Activated T-cell treated with anti-CD3 and anti-CD28 coated beads, Interleukin-2, amount 50 U/mL, for 24 hours (primary cell): ENCODE measurements at regions not wholly inside any gene's neighbourhood (a gene's known extent, or its start where the extent isn't known, plus 50 kb on each side); places are given as distances from the start of the nearest gene placed in this dataset.
"Not testable (repeated sequence)": the region's sequence is repeated elsewhere in the genome, so short reads cannot be mapped to it uniquely, and the experiment has no call there.

ENCODE experiments used
- DNase-seq: peaks from one replicate; pipeline ENCODE4 v3.0.0-alpha.2; 2020
- H3K27ac Mint-ChIP-seq: 2 replicates; pipeline ENCODE4 v1.8.0; 2020; ENCODE audit warnings: mild to moderate bottlenecking, mixed read lengths
- H3K27me3 Mint-ChIP-seq: 2 replicates; pipeline ENCODE4 v1.8.0; 2020; ENCODE audit warnings: mixed read lengths
- H3K36me3 Mint-ChIP-seq: 2 replicates; pipeline ENCODE4 v1.8.0; 2020; ENCODE audit warnings: low read depth, mixed read lengths
- H3K4me1 Mint-ChIP-seq: 2 replicates; pipeline ENCODE4 v1.8.0; 2020; ENCODE audit warnings: low read depth, mixed read lengths
- H3K4me3 Mint-ChIP-seq: 2 replicates; pipeline ENCODE4 v1.8.0; 2020; ENCODE audit warnings: mild to moderate bottlenecking, moderate library complexity, mixed read lengths
- H3K9me3 Mint-ChIP-seq: 2 replicates; pipeline ENCODE4 v1.8.0; 2020; ENCODE audit warnings: mixed read lengths

DNA sequence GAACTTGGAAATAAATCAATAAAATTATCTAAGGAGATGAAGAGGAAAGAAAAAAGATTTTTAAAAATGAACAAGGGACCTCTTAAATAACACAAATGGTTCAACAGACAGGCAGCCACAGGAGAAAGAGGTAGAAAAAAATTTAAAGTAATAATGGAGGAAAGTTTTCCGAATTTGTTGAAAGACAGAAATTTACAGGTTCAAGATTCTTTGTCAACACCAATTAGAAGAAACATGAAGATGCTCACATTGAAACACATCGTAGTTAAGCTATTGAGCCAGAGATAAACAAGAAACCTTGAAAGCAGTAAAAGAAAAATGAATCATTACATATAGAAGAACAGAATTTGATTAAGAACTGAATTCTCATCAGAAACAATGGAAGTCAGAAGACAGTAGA, 68.7 kb upstream of the OSMR start:
- Mint-ChIP-seq H3K4me3 (no peak overlapping the region), H3K27ac (no peak overlapping the region), H3K9me3 (no peaks in the 10 kb centered on the region), H3K27me3 (peaks cover 27% of the 10 kb centered on the region), H3K36me3 (no peaks in the 10 kb centered on the region), H3K4me1 (no peaks in the 10 kb centered on the region)
- no peak for DNase-seq

GRCh38 chr5:38780316-38780715, 65.5 kb upstream of the OSMR start:
- H3K36me3 Mint-ChIP-seq: no peaks in the 10 kb centered on the region
- peaks cover 30% of the 10 kb centered on the region for H3K27me3 Mint-ChIP-seq
- no peak overlapping the region for H3K27ac Mint-ChIP-seq
- H3K9me3 Mint-ChIP-seq: no peaks in the 10 kb centered on the region
- no peaks in the 10 kb centered on the region for H3K4me1 Mint-ChIP-seq
- DNase-seq: no peak
- no peak overlapping the region for H3K4me3 Mint-ChIP-seq

DNA sequence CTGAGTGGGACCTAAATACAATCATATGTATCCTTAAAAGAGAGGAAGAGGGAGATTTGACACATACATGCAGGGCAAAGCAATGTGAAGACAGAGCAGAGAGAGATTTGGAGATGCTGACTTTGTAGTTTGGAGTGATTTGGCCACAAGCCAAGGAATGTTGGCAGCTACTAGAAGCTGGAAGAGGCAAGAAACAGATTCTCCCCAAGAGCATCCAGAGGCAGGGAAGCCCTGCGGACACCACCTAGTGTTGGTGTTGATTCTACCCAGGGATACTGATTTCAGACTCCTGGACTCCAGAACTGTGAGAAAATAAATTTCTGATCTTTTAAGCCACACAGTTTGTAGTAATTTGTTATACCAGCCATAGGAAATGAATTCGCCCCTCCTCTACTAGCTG, 64.9 kb upstream of the OSMR start:
- Mint-ChIP-seq H3K4me3 (no peak overlapping the region), H3K9me3 (no peaks in the 10 kb centered on the region), H3K27me3 (peaks cover 24% of the 10 kb centered on the region), H3K36me3 (no peaks in the 10 kb centered on the region), H3K4me1 (no peaks in the 10 kb centered on the region), H3K27ac (no peak overlapping the region)
- no peak for DNase-seq

- DNase-seq: no peak
- no peaks in the 10 kb centered on the region for H3K4me1 Mint-ChIP-seq
- no peak overlapping the region for H3K27ac Mint-ChIP-seq
- no peaks in the 10 kb centered on the region for H3K36me3 Mint-ChIP-seq
- H3K27me3 Mint-ChIP-seq: peaks cover 23% of the 10 kb centered on the region
- no peaks in the 10 kb centered on the region for H3K9me3 Mint-ChIP-seq
- H3K4me3 Mint-ChIP-seq: no peak overlapping the region
These were observed 63.5 kb upstream of the OSMR start for GRCh38 chr5:38782180-38782835.

- no peak overlapping the region for H3K4me3 Mint-ChIP-seq
- DNase-seq: no peak
These were observed 62.7 kb upstream of the OSMR start for GRCh38 chr5:38783011-38783561.

GRCh38 chr5:38789134-38789533, 56.7 kb upstream of the OSMR start:
- no peak overlapping the region for H3K27ac Mint-ChIP-seq
- DNase-seq: no peak
- H3K27me3 Mint-ChIP-seq: peaks cover 37% of the 10 kb centered on the region
- no peaks in the 10 kb centered on the region for H3K9me3 Mint-ChIP-seq
- H3K4me1 Mint-ChIP-seq: no peaks in the 10 kb centered on the region
- no peaks in the 10 kb centered on the region for H3K36me3 Mint-ChIP-seq
- H3K4me3 Mint-ChIP-seq: no peak overlapping the region

More at GRCh38 chr5:38783011-38783561, 62.7 kb upstream of the OSMR start:
- no peaks in the 10 kb centered on the region for H3K9me3 Mint-ChIP-seq
- H3K4me1 Mint-ChIP-seq: no peaks in the 10 kb centered on the region
- H3K27ac Mint-ChIP-seq: no peak overlapping the region
- H3K36me3 Mint-ChIP-seq: no peaks in the 10 kb centered on the region
- H3K27me3 Mint-ChIP-seq: peaks cover 24% of the 10 kb centered on the region

GRCh38 chr5:38789777-38790176, 56.0 kb upstream of the OSMR start:
- Mint-ChIP-seq H3K4me3 (no peak overlapping the region), H3K27me3 (peaks cover 40% of the 10 kb centered on the region), H3K27ac (no peak overlapping the region), H3K4me1 (no peaks in the 10 kb centered on the region), H3K9me3 (no peaks in the 10 kb centered on the region), H3K36me3 (no peaks in the 10 kb centered on the region)
- no peak for DNase-seq

- Mint-ChIP-seq H3K4me1 (no peaks in the 10 kb centered on the region), H3K27ac (no peak overlapping the region), H3K27me3 (peaks cover 45% of the 10 kb centered on the region), H3K9me3 (no peaks in the 10 kb centered on the region), H3K4me3 (no peak overlapping the region), H3K36me3 (no peaks in the 10 kb centered on the region)
- no peak for DNase-seq
These were observed 55.5 kb upstream of the OSMR start for GRCh38 chr5:38790268-38790667.

DNA sequence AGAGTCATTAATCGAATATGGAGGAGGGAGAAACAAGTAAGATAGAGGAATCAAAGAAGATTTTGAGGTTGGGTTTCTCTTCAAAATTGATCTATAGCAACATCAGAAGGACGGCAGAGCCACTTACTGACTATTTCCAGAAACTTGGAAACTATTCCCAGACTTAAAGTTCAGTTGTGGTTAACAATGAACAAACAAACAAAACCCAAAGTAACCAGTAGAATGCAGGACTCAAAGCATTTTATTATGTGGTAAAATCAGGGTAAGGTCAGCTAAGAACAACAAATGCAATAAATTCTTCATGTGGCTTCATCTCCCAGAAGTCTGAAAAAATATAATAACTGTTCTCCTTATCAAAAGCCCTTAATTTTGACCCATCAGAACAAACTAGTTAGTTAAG, 54.9 kb upstream of the OSMR start:
- Mint-ChIP-seq H3K4me1 (no peaks in the 10 kb centered on the region), H3K36me3 (no peaks in the 10 kb centered on the region), H3K4me3 (no peak overlapping the region), H3K9me3 (no peaks in the 10 kb centered on the region), H3K27ac (no peak overlapping the region), H3K27me3 (peaks cover 50% of the 10 kb centered on the region)
- DNase-seq: no peak

DNA sequence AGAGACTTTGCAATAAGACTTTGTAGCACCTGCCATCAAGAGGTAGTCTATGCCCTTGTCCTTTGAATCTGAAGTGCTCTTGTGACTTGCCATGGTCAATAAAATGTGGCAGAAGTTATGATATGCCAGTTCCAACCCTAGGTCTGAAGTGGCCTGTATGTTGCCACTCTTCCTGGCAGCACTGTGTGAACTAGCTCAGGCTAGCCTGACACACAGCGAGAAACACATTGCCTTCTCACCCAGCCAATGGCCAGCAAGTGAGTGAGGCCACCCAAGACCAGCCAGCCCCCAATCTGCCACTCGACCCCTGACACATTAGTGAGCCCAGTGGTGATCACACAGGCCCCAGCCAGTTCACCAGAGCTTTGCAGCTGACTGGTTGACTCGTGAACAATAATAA, 52.7 kb upstream of the OSMR start:
- Mint-ChIP-seq H3K27me3 (peaks cover 46% of the 10 kb centered on the region), H3K4me3 (no peak overlapping the region), H3K4me1 (peaks cover 5% of the 10 kb centered on the region), H3K9me3 (no peaks in the 10 kb centered on the region), H3K36me3 (no peaks in the 10 kb centered on the region), H3K27ac (no peak overlapping the region)
- DNase-seq: no peak

DNA sequence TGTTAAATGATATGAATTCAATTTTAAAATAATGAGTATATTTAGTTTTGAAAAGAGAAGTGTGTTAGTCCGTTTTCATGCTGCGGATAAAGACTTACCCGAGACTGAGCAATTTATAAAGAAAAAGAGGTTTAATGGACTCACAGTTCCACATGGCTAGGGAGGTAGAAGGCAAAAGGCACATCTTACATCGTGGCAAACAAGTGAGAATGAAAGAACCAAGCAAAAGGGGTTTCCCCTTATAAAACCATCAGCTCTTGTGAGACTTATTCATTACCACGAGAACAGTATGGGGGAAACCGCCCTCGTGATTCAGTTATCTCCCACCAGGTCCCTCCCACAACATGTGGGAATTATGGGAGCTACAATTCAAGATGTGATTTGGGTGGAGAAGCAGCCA, 51.8 kb upstream of the OSMR start:
- not testable (repeated sequence) for H3K4me3 Mint-ChIP-seq, H3K27ac Mint-ChIP-seq, H3K4me1 Mint-ChIP-seq, DNase-seq, H3K36me3 Mint-ChIP-seq, H3K9me3 Mint-ChIP-seq
- peaks cover 52% of the 10 kb centered on the region for H3K27me3 Mint-ChIP-seq

GRCh38 chr5:38794986-38795385, 50.8 kb upstream of the OSMR start:
- Mint-ChIP-seq H3K4me1 (peaks cover 5% of the 10 kb centered on the region), H3K9me3 (no peaks in the 10 kb centered on the region), H3K27ac (no peak overlapping the region), H3K27me3 (peaks cover 57% of the 10 kb centered on the region), H3K4me3 (no peak overlapping the region), H3K36me3 (no peaks in the 10 kb centered on the region)
- DNase-seq: no peak

DNA sequence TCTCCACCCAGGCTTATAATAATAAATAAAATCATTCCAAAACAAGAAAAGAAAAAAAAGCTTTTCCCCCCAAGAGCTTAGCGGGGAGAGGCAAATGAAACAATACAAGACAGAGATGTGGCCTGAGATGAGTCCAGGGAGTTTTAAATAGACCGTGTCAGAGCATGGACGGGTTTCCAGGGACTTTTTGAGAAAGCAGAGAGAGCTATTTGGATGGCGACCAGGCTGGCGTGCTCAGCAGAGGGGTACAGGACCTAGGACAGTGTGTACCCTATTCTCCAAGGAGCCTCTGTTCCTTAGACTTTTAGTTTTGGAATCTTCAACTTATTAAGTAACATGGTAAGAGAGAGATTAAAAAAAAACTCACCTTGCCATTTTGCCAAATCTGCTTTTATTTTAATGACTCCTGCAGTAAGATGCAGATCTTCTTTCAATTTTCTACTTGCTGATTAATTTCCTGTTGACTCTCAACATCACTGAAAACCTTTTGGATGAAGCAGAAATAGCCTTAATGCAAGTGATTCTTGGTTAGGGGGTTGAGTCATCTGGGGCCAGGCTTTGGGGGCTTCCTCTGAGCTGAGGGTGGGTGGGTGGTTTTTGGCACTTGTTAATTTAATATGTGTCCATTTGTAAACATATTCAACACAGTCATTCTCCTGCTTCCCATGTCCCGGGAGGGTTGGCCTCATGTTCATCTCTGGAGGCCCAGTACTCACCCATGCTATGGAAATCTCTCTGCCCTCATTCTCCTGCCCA, 49.6 kb upstream of the OSMR start:
- no peak overlapping the region for H3K4me3 Mint-ChIP-seq
- H3K4me1 Mint-ChIP-seq: peaks cover 5% of the 10 kb centered on the region
- H3K27me3 Mint-ChIP-seq: peaks cover 47% of the 10 kb centered on the region
- H3K9me3 Mint-ChIP-seq: no peaks in the 10 kb centered on the region
- H3K36me3 Mint-ChIP-seq: no peaks in the 10 kb centered on the region
- DNase-seq: no peak
- no peak overlapping the region for H3K27ac Mint-ChIP-seq
